HG02884 (cell line): ENCODE measurements at regions not wholly inside any gene's neighbourhood (a gene's known extent, or its start where the extent isn't known, plus 50 kb on each side); places are given as distances from the start of the nearest gene placed in this dataset.

Experiments used
- ATAC-seq: cut with Tn5 transposase; IDR thresholded peaks from one replicate; pipeline ENCODE4 v1.9.1; 2021; ENCODE audit warnings: mild to moderate bottlenecking, moderate library complexity; ENCODE audit not compliant: unreplicated experiment

DNA sequence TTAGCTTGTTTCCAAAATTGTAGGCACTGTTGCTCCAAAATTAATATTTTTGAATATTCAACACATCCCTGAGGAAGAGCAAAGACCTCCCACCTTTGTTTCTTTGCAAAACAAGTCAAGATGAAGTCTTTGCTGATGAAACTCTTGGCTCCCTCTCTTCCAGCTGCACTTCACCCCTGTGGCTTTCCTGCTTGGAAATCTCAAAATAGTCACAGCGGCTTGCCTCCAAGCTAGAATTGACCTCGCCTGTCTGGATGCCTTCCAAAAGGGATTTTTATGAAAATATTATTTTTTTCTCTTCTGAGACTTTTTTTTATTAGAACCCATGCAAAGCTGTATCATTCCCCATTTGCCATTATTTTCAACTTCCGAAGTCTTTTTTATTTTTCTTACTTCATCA is 71.1 kb upstream of the MROH9 start:
- ATAC-seq: no peak

DNA sequence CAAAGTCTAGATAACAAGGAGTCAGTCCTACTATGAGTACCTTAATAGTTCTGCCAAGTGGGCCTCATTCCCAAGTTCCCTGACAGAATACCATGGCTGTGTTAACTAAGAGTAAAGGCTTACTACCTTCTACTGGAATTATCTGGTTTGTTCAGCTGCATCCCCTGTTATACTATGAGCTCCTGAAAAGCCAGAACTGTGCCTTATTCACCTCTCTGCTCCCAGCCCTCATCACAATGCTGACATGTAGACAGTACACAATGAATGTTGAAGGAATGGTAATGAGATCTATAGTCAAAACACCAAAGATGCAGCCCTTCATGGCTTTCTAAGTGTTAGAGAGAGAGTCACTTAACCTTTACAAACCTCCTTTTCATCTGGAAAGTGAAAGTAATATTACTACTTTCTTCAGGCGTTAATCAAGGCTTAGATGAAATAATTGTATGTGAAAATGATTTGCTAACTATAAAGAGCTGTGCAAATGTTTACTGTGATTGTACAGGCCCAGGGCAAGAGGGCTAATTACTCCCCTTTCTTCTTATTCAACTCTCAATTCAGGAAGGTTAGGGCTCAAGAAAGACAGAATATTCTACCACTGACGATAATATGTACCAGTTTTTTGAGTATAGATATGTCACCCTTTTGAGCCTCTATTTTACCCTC is 70.3 kb upstream of the MROH9 start:
- peak; percentile 71 for ATAC-seq

DNA sequence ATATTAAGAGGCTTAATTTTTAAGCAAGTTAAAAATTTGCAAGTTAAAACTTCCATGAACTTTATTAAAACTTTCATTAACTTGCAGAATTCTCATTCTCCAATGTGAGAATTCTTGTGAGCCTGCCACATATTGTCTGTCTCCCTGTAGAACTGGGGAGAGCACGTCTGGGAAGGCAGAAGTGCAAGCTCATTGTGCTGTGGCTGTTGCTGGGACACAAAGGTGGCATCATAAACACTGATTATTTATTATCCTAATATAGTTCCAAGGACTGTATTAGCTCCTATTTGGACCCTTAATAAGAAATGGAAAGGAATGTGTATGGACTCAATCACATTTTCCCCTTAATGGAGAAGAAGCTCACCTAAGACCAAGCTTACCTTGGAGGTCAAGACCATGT is 68.7 kb upstream of the MROH9 start:
- ATAC-seq: no peak

DNA sequence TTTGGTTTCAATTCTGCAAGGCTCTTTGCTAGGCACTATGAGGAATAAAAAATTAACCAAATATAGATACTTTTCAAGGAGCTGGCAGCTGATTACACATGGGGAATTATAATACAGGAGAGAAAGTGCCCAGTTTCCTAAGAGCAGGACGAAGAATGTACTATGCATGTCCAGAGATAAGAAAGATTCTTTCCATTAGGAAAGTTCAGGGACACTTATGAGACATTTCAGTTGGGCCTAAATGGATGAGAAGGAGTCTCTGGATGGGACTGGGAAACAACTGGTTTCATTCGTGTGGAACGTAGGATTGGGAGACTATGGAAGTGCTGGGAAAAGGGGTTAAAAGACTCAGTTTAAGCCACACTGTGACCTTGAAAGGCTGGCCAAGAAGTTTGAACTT is 63.5 kb upstream of the MROH9 start:
- no peak for ATAC-seq

DNA sequence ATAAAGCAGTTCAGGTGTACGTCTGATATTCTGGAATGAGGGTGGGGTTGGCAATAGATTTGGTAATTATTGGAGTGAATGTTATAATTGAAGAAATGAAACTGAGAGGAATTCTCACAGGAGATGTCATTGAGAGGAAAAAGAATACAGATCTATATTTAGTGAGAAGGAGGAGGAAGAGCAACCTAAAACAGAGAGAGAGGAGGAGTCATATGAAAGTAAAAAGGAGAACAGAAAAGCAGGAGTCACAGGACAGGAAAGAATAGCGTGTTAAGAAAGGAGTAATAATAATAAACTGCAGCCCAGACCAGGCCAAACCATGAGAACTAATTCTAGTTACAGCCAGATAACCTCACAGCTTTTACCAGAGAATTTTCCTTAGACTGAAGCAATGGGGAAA is 62.7 kb upstream of the MROH9 start:
- ATAC-seq: peak; percentile 97

DNA sequence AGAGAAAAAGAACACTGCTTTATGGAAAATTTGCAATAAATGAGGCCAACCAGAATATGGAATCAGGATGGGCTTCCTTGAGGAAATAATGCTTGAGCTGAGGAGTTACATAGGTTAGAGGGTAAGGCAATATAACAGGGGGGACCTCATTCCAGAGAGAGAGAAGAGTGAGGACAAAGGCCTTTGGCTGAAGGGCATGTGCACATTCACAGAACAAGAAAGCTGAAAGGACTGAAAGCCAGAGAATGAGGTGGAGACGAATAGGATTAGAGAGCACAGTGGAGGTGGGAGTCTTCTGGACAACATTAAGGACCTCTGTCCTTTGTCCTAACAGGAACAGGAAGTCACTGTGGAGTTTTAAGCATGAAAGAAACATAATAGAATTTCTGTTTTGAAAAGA is 60.7 kb upstream of the MROH9 start:
- no peak for ATAC-seq

DNA sequence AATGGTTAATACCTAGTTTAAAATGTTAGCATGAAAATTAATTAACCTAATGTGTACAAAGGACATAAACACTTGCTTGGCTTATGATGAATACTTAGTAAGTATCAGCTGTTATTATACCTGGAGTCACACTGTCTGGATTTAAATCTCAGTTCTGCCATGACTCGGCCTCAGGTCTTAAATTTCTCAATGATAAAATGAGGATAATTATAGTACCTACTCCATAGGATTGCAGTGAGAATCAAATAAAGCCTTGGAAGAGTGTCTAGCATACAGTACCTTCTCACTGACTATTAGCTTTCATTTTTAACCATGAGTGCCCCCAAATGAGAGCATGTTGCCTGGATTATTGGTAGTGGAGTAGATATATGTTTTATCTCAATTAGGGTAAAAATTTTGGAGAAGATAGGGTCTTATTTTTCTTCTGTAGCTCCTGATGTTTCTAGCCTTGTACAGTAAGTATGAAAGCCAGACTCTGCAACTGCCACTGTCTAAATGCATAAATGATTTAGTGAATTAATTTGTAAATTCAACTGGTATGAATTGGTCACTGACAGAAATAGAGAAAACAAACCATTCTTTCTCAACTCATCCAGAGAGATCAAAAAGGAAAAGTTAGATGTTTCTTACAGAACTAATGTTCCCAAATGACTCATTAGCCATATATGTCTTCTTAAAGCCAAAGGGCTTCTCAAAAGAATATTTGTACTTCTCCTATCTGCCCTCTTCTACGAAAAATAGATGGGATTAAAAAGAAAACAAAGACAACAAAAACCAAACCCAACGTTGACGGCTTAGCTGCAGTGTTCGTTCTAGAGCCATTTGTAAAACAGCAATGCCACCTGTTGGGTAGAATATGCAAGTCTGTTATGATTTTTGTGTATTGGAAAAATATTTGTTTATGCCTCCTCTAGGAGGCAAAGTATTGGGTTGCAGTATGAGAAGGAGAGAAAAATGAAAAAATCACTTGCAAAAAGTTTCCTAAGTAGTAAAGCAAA is 53.8 kb upstream of the MROH9 start:
- peak; percentile 79 for ATAC-seq
